ENCODE measurements at regions not wholly inside any gene's neighbourhood (a gene's known extent, or its start where the extent isn't known, plus 50 kb on each side); places are given as distances from the start of the nearest gene placed in this dataset.
"Not testable (repeated sequence)": the region's sequence is repeated elsewhere in the genome, so short reads cannot be mapped to it uniquely, and the experiment has no call there.

GRCh38 chr13:81304121-81304659, 963.3 kb upstream of the SPRY2 start:
- no peak for DNase-seq (ENCODE audit: low read depth in 2 of 2)

- no peak for DNase-seq (ENCODE audit: low read depth in 2 of 2)
Measured at GRCh38 chr13:81302677-81303076, 961.8 kb upstream of the SPRY2 start.

- DNase-seq (ENCODE audit: low read depth in 2 of 2) = no peak
Measured at GRCh38 chr13:81302125-81302524, 961.2 kb upstream of the SPRY2 start.

GRCh38 chr13:81295177-81295576, 954.3 kb upstream of the SPRY2 start:
- no peak for DNase-seq (ENCODE audit: low read depth in 2 of 2)

- DNase-seq (ENCODE audit: low read depth in 2 of 2) = no peak
Measured at GRCh38 chr13:81293594-81294164, 952.8 kb upstream of the SPRY2 start.

GRCh38 chr13:81283561-81283960, 942.6 kb upstream of the SPRY2 start:
- DNase-seq (ENCODE audit: low read depth in 2 of 2) = no peak

- no peak for DNase-seq (ENCODE audit: low read depth in 2 of 2)
Measured at GRCh38 chr13:81283062-81283461, 942.1 kb upstream of the SPRY2 start.

- no peak for DNase-seq (ENCODE audit: low read depth in 2 of 2)
Measured at GRCh38 chr13:81275666-81276258, 934.8 kb upstream of the SPRY2 start.

- DNase-seq (ENCODE audit: low read depth in 2 of 2) = no peak
Measured at GRCh38 chr13:81247711-81248110, 906.8 kb upstream of the SPRY2 start.

GRCh38 chr13:81246556-81246955, 905.6 kb upstream of the SPRY2 start:
- no peak for DNase-seq (ENCODE audit: low read depth in 2 of 2)

- no peak for DNase-seq (ENCODE audit: low read depth in 2 of 2)
Measured at GRCh38 chr13:81244011-81244410, 903.1 kb upstream of the SPRY2 start.

GRCh38 chr13:81230386-81230785, 889.5 kb upstream of the SPRY2 start:
- DNase-seq (ENCODE audit: low read depth in 2 of 2) = no peak

- DNase-seq (ENCODE audit: low read depth in 2 of 2) = not testable (repeated sequence)
Measured at GRCh38 chr13:81226830-81227229, 885.9 kb upstream of the SPRY2 start.

GRCh38 chr13:81224209-81224833, 883.4 kb upstream of the SPRY2 start:
- DNase-seq (ENCODE audit: low read depth in 2 of 2) = no peak

- DNase-seq (ENCODE audit: low read depth in 2 of 2) = no peak
Measured at GRCh38 chr13:81223778-81224177, 882.9 kb upstream of the SPRY2 start.

GRCh38 chr13:81211713-81212112, 870.8 kb upstream of the SPRY2 start:
- no peak for DNase-seq (ENCODE audit: low read depth in 2 of 2)

- no peak for DNase-seq (ENCODE audit: low read depth in 2 of 2)
Measured at GRCh38 chr13:81207636-81208035, 866.7 kb upstream of the SPRY2 start.

- no peak for DNase-seq (ENCODE audit: low read depth in 2 of 2)
Measured at GRCh38 chr13:81207231-81207630, 866.3 kb upstream of the SPRY2 start.

GRCh38 chr13:81203783-81204182, 862.9 kb upstream of the SPRY2 start:
- DNase-seq (ENCODE audit: low read depth in 2 of 2) = no peak

- no peak for DNase-seq (ENCODE audit: low read depth in 2 of 2)
Measured at GRCh38 chr13:81199956-81200355, 859.0 kb upstream of the SPRY2 start.

GRCh38 chr13:81197966-81198365, 857.0 kb upstream of the SPRY2 start:
- DNase-seq (ENCODE audit: low read depth in 2 of 2) = no peak

- DNase-seq (ENCODE audit: low read depth in 2 of 2) = no peak
Measured at GRCh38 chr13:81197483-81197882, 856.6 kb upstream of the SPRY2 start.

GRCh38 chr13:81194362-81194761, 853.4 kb upstream of the SPRY2 start:
- DNase-seq (ENCODE audit: low read depth in 2 of 2) = no peak
